ENCODE measurements at regions not wholly inside any gene's neighbourhood (a gene's known extent, or its start where the extent isn't known, plus 50 kb on each side); places are given as distances from the start of the nearest gene placed in this dataset.

- TF ChIP-seq ZNF407 (CRISPR knock-in tag; IDR thresholded peaks at IDR 0.05; ENCODE audit: not compliant biosample characterization) (no peak), CBX2 (IDR thresholded peaks at IDR 0.05; ENCODE audit: low read depth, low read length) (no peak), CBX2 (CRISPR knock-in tag; IDR thresholded peaks at IDR 0.05; ENCODE audit: low read depth) (no peak)
These were observed 577.9 kb downstream of the IPMK start (continued) for GRCh38 chr10:57689596-57690297.

- Histone ChIP-seq H3K4me3 (replicated peaks in 1 of 3; ENCODE audit: insufficient read depth in 1 of 3, low read depth in 2 of 3, low read length in 3 of 3) (no peak overlapping the region), H2AFZ (ENCODE audit: low read length) (no peak overlapping the region), H4K20me1 (ENCODE audit: insufficient read depth, low read length) (no peaks in the 10 kb centered on the region), H3K79me2 (ENCODE audit: insufficient read depth, low read length) (no peaks in the 10 kb centered on the region), H3K36me3 (replicated peaks in 1 of 2; ENCODE audit: control insufficient read depth in 1 of 2, insufficient read depth in 2 of 2, low read length in 2 of 2) (no peaks in the 10 kb centered on the region), H3K27ac (ENCODE audit: extremely low read length, insufficient read depth, low read length) (no peak overlapping the region), H3K27me3 (ENCODE audit: control insufficient read depth in 1 of 2, insufficient read depth in 2 of 2, low read length in 2 of 2) (no peaks in the 10 kb centered on the region), H3K4me1 (ENCODE audit: insufficient read depth, low read length) (no peaks in the 10 kb centered on the region), H3K9ac (ENCODE audit: insufficient read depth, low read depth, low read length) (no peak overlapping the region), H3K9me3 (ENCODE audit: low read length) (no peaks in the 10 kb centered on the region), H3K4me2 (ENCODE audit: low read depth, low read length) (no peak overlapping the region)
- intact Hi-C loops (cut with micrococcal nuclease; ENCODE audit: unreplicated experiment) (no loop called here), in situ Hi-C loops (cut with HindIII; ENCODE audit: extremely low pct_ligation_motif_present, low pct_unique_long_range_greater_than_20kb) (no loop called here)
- DNase-seq (ENCODE audit: low spot score) = no peak
- ChIA-PET CTCF (ENCODE audit: low intra/inter-chr PET ratio, low total read pairs) (no interaction called here), POLR2A (no interaction called here)
- FAIRE-seq = no peak
- WGBS (ENCODE audit: low lambda C conversion rate) = 22% methylated on average over 1 of the region's 1 CpG
- ATAC-seq = no peak
- BruUV-seq (replicated peaks) = no TSS peak
- no peak for TF ChIP-seq ZNF550 (CRISPR knock-in tag; IDR thresholded peaks at IDR 0.05; ENCODE audit: borderline replicate concordance)
- no peak for TF ChIP-seq ZNF10 (CRISPR knock-in tag; IDR thresholded peaks at IDR 0.05; ENCODE audit: borderline replicate concordance, low read depth)
- no peak for TF ChIP-seq ZNF552 (CRISPR knock-in tag; IDR thresholded peaks at IDR 0.05; ENCODE audit: borderline replicate concordance)
- TF ChIP-seq CSRNP1 (CRISPR knock-in tag; IDR thresholded peaks at IDR 0.05) = no peak
- no peak for TF ChIP-seq ZNF317 (CRISPR knock-in tag; IDR thresholded peaks at IDR 0.05)
- no peak for TF ChIP-seq RBM39 (IDR thresholded peaks at IDR 0.05; ENCODE audit: low read depth, low read length, poor library complexity, severe bottlenecking)
- TF ChIP-seq MXD4 (CRISPR knock-in tag; IDR thresholded peaks at IDR 0.05) = no peak
- no peak for TF ChIP-seq ZNF367 (CRISPR knock-in tag; IDR thresholded peaks at IDR 0.05; ENCODE audit: borderline replicate concordance)
- TF ChIP-seq, protein P1, sequence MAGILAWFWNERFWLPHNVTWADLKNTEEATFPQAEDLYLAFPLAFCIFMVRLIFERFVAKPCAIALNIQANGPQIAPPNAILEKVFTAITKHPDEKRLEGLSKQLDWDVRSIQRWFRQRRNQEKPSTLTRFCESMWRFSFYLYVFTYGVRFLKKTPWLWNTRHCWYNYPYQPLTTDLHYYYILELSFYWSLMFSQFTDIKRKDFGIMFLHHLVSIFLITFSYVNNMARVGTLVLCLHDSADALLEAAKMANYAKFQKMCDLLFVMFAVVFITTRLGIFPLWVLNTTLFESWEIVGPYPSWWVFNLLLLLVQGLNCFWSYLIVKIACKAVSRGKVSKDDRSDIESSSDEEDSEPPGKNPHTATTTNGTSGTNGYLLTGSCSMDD (CRISPR knock-in tag; IDR thresholded peaks at IDR 0.05) = no peak
These were observed 587.8 kb downstream of the IPMK start for GRCh38 chr10:57679916-57680315.

Data from HepG2 (cell line).